ENCODE measurements at regions not wholly inside any gene's neighbourhood (a gene's known extent, or its start where the extent isn't known, plus 50 kb on each side); places are given as distances from the start of the nearest gene placed in this dataset.
A peak's percentile ranks its signal among the peaks of the same experiment; 100 is the strongest.

DNA sequence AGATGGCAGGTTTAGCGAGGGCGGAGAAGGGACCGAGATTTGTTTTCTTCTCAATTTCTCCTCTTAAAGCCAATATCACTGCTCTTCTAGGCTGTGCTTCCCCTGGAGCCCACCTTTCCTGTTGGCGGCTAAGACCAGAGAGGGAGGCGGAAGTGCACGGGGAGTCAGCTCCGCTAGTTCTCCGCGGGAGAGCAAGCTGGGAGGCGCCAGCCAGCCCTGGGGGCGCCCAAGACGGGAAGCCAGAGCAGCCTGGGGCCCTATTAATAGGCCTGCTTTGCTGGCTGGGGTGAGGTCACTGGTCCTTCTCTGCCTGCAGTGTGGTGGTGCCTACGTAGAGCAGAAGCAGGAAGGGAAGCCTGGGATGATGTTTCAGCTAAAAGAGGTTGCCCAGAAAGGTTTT, 61.6 kb downstream of the LSM5 start:
- H3K27me3 Mint-ChIP-seq, result peaks cover 57% of the 10 kb centered on the region
- no peak overlapping the region for H3K4me3 Mint-ChIP-seq
- no peaks in the 10 kb centered on the region for H3K4me1 Mint-ChIP-seq
- no peak overlapping the region for H3K27ac Mint-ChIP-seq
- H3K36me3 Mint-ChIP-seq (ENCODE audit: low read depth), result no peaks in the 10 kb centered on the region
- peaks cover 3% of the 10 kb centered on the region for H3K9me3 Mint-ChIP-seq
- no peak for ATAC-seq (replicated peaks)

DNA sequence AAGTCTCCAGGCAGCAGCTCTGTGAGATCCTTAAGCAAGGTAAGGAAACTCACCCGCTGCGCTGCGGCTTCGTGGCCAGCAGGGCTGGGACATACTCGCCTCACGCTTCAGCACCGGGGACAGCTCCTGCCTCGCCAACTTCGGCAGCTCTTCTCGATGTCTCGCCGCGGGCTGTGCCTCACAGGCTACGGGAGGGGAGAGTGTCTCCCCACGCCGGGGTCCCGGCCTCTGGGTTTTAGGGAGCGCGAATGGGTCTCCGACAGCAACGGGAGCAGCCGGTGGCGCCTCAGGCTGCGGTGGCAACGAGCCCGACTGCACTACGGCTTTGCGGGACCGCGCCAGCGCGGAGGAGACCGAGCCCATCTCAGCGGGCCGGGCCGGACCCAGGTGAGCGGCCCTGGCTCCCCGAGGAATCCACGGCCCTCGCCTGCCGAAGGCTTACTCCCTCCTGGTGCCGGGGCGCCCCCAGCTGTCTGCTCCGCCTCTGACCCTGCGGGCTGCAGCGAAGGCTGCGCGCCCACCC, 62.4 kb downstream of the LSM5 start:
- peak; percentile 51 for ATAC-seq (replicated peaks)
- peaks cover 54% of the 10 kb centered on the region for H3K27me3 Mint-ChIP-seq
- peaks cover 3% of the 10 kb centered on the region for H3K9me3 Mint-ChIP-seq
- no peak overlapping the region for H3K27ac Mint-ChIP-seq
- no peaks in the 10 kb centered on the region for H3K4me1 Mint-ChIP-seq
- no peaks in the 10 kb centered on the region for H3K36me3 Mint-ChIP-seq (ENCODE audit: low read depth)
- H3K4me3 Mint-ChIP-seq, result no peak overlapping the region

DNA sequence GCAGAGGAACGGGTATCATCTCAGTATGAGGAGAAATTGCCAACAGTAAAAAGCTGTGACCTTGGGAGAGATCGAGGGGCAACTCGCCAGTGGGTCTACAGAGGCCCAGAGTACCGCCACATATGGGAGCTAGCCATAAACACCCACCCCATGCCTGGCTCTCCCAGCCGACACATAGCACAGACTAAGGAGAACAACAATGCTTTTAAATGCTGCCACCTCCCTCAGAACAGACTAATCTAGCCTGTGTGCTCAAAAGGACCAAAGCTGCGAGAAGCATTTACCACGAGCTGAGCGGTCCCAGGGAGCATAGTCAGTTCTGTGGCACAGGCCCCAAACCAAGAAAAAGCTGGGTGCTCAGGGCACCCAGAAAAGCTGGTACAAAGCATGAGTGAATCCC, 73.3 kb downstream of the LSM5 start:
- ATAC-seq (replicated peaks), result no peak
- Mint-ChIP-seq H3K36me3 (ENCODE audit: low read depth) (no peaks in the 10 kb centered on the region), H3K4me1 (no peaks in the 10 kb centered on the region), H3K27ac (no peak overlapping the region), H3K4me3 (no peak overlapping the region), H3K9me3 (no peaks in the 10 kb centered on the region), H3K27me3 (peaks cover 12% of the 10 kb centered on the region)

DNA sequence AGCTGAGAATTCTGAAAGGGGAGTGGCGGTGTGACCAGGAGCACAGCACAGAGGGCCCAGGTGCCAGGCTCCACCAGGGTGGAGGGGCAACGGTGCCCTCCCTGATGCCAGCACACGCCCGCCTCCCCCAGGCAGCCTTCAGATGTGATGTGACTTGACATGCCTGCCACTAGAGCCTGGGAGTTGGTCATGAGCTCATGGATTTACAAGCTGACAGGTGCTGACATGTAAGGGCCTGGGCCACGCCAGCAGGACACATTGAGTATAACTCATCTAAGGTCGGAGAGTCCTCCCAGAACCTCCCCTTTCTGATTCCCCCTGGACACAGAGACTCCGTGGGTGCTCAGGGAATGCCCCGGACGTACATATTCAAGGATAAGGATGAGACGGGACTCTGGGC, 74.2 kb downstream of the LSM5 start:
- Mint-ChIP-seq H3K27me3 (peaks cover 12% of the 10 kb centered on the region), H3K4me3 (no peak overlapping the region), H3K9me3 (no peaks in the 10 kb centered on the region), H3K36me3 (ENCODE audit: low read depth) (no peaks in the 10 kb centered on the region), H3K27ac (no peak overlapping the region), H3K4me1 (no peaks in the 10 kb centered on the region)
- no peak for ATAC-seq (replicated peaks)

DNA sequence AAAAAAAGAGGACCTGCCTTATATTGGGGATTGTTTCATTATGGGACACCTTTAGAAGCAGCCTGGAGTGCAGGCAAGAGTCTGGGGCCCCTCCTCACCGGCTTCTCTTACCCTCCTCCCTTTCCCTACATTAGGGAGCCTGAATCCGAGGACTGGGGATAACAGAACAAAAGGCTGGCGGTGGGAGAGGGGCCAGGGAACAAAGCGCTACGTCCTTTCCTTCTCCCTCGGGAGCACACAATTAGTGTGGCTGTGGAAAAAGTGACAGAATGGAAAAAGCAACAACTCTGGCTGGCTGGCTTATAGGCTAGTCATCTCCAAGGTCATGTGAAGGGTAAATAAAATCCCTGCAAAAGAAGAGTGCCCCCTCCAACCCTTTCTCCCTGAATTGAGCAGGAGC, 74.7 kb downstream of the LSM5 start:
- Mint-ChIP-seq H3K9me3 (no peaks in the 10 kb centered on the region), H3K27ac (no peak overlapping the region), H3K36me3 (ENCODE audit: low read depth) (no peaks in the 10 kb centered on the region), H3K4me1 (no peaks in the 10 kb centered on the region), H3K27me3 (peaks cover 12% of the 10 kb centered on the region), H3K4me3 (no peak overlapping the region)
- ATAC-seq (replicated peaks), result no peak

DNA sequence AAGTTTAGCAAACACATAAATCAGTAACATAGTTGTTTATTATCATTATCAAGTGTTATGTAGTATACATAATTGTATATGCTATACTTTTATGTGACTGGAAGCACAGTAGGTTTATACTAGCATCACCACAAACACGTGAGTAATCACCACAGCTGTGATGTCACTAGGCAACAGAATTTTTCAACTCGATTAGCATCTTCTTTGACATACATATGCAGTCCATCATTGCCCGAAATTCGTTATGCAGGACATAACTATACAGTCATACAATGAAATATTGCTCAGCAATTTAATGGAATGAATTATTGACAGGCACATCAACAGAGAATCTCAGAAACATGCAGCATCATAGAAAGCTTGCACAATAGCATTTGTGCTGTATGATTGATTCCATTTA, 77.7 kb downstream of the LSM5 start:
- Mint-ChIP-seq H3K4me1 (no peaks in the 10 kb centered on the region), H3K4me3 (no peak overlapping the region), H3K27me3 (peaks cover 9% of the 10 kb centered on the region), H3K9me3 (no peaks in the 10 kb centered on the region), H3K27ac (no peak overlapping the region), H3K36me3 (ENCODE audit: low read depth) (no peaks in the 10 kb centered on the region)
- ATAC-seq (replicated peaks), result no peak

DNA sequence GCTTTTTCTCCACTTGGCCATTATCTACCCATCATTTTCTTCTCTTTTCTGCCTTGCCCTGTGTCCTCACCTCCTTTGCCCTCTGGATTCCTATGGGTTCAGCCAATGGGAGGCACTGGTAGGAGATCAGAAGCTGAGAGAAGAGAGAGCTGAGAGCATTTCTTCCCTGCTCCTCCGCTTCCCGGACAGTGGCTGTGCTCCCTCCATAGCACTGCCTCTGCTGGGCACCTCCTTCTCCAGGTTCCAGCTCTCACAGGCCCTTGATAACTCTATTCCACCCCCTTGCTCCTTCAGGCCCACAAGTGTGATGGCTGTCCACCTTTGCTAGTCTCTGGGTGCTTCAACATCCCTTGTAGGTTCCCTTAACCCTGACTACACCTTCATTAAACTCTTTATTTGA, 79.6 kb downstream of the LSM5 start:
- no peaks in the 10 kb centered on the region for H3K9me3 Mint-ChIP-seq
- H3K4me3 Mint-ChIP-seq, result no peak overlapping the region
- no peaks in the 10 kb centered on the region for H3K4me1 Mint-ChIP-seq
- no peaks in the 10 kb centered on the region for H3K36me3 Mint-ChIP-seq (ENCODE audit: low read depth)
- ATAC-seq (replicated peaks), result no peak
- H3K27ac Mint-ChIP-seq, result no peak overlapping the region
- peaks cover 13% of the 10 kb centered on the region for H3K27me3 Mint-ChIP-seq

DNA sequence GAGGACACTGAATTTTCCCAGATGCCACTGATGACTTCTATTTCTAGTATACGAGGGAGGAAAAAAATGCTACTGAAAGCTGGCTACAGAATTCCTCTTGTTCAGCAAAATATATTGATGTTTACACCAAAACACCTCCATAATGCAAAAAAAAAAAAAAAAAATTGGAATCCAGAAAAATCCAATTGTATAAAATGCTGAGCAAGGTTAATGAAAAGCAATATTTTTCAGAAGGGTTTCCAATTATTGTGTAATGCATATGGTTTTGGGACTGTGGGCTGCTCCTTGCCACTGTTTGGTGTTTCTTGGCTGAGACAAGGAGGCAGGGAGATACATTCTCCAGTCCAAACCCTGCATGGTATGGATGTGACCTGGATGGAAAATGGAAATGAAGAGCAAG, 83.8 kb downstream of the LSM5 start:
- no peak overlapping the region for H3K27ac Mint-ChIP-seq
- no peak for ATAC-seq (replicated peaks)
- no peaks in the 10 kb centered on the region for H3K36me3 Mint-ChIP-seq (ENCODE audit: low read depth)
- no peaks in the 10 kb centered on the region for H3K4me1 Mint-ChIP-seq
- no peak overlapping the region for H3K4me3 Mint-ChIP-seq
- peaks cover 13% of the 10 kb centered on the region for H3K27me3 Mint-ChIP-seq
- no peaks in the 10 kb centered on the region for H3K9me3 Mint-ChIP-seq

DNA sequence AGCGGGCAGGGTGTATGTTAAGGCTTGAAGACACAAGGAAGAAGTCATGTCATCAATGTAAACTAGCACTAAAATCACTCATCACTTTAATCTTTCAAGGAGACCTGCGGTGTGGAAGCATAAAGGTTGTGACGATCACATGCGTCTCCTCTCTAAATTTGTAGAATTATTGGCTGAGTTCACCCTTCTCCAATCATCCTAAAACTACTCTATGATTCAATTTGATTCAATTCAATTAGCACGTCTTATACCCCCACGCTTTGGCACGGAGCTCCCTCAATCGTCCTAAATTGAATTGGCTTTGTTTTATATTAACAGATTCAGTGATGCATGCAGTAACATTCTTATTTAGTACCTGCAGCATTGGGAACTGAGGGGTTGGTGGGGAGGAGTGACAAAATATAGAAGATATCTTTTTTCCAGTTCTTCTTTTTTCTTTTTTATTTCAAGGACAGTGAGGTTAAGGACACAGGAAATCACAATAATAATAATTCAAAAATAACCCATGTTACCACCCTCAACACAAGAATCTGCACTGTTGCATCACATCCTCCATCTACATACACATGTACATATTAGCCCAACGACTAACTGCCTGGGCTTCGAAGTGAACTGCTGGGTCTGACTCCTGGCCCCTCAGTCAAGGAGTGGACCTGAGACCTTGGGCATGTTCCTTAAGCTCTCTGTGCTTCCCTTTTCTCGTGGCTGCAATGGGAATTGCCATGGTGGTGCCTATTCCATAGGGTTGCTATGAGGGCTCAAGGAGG, 86.5 kb downstream of the LSM5 start:
- no peak overlapping the region for H3K4me3 Mint-ChIP-seq

DNA sequence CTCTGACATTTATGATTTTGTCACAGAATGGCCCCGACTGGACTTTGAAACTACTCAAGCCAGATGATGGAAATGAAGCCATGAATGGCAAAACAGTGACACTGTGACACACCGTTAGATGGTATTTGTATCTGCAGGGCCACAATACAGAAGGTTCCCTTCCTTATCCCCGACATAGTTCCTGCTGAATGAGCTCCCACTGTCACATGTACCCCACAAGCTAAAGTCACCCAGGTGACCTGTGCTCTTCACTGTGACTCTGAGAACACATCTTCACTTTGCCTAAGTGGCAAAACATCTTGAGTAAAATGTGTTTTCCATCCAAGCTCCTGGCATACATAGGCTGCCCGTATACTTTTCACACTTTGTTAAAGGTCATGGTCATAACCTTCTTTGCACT, 89.5 kb downstream of the LSM5 start:
- no peak overlapping the region for H3K4me3 Mint-ChIP-seq
- no peak for ATAC-seq (replicated peaks)
- H3K27me3 Mint-ChIP-seq, result peaks cover 13% of the 10 kb centered on the region
- H3K9me3 Mint-ChIP-seq, result no peaks in the 10 kb centered on the region
- no peak overlapping the region for H3K27ac Mint-ChIP-seq
- H3K4me1 Mint-ChIP-seq, result no peaks in the 10 kb centered on the region
- H3K36me3 Mint-ChIP-seq (ENCODE audit: low read depth), result no peaks in the 10 kb centered on the region

More for the DNA sequence above, 86.5 kb downstream of the LSM5 start:
- no peak overlapping the region for H3K27ac Mint-ChIP-seq
- H3K27me3 Mint-ChIP-seq, result peaks cover 19% of the 10 kb centered on the region
- ATAC-seq (replicated peaks), result no peak
- H3K4me1 Mint-ChIP-seq, result no peaks in the 10 kb centered on the region
- no peaks in the 10 kb centered on the region for H3K36me3 Mint-ChIP-seq (ENCODE audit: low read depth)
- no peaks in the 10 kb centered on the region for H3K9me3 Mint-ChIP-seq

DNA sequence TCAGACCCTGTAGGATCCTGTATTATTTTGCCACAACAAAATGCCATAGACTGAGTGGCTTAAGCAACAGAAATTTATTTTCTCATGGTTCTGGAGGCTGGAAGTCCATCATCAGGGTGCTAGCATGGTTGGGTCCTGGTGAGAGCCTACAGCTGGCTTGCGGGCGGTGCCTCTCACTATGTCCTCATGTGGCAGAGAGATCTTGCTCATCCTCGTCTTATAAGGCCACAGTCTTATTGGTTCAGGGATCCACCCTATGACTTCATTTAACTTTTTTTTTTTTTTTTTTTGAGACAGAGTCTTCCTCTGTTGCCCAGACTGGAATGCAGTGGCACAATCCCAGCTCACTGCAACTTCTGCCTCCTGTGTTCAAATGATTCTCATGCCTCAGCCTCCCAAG, 90.9 kb downstream of the LSM5 start:
- H3K27ac Mint-ChIP-seq, result no peak overlapping the region
- no peaks in the 10 kb centered on the region for H3K36me3 Mint-ChIP-seq (ENCODE audit: low read depth)
- ATAC-seq (replicated peaks), result no peak
- no peaks in the 10 kb centered on the region for H3K9me3 Mint-ChIP-seq
- no peak overlapping the region for H3K4me3 Mint-ChIP-seq
- no peaks in the 10 kb centered on the region for H3K4me1 Mint-ChIP-seq
- H3K27me3 Mint-ChIP-seq, result peaks cover 16% of the 10 kb centered on the region

DNA sequence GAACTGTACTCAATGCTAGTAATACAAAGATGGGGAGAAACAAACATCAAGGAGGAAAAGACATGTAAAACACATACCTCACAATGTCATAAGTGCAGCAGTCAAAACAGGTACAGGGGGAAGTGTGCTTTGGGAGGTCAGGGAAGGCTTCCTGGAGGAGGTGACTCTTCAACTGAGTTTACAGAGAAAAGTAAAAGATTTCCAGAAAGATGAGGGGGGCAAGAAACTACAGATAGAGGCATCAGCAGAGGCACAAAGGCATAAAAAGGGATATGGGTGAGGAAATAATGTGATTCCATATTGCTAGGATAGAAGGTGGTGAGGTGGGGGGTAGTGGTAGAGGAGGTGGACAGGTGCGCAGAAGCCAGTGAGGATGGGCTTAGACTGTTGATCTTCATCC, 95.0 kb downstream of the LSM5 start:
- Mint-ChIP-seq H3K27ac (no peak overlapping the region), H3K4me1 (no peaks in the 10 kb centered on the region), H3K4me3 (no peak overlapping the region), H3K36me3 (ENCODE audit: low read depth) (no peaks in the 10 kb centered on the region), H3K9me3 (no peaks in the 10 kb centered on the region), H3K27me3 (peaks cover 8% of the 10 kb centered on the region)
- ATAC-seq (replicated peaks), result no peak

DNA sequence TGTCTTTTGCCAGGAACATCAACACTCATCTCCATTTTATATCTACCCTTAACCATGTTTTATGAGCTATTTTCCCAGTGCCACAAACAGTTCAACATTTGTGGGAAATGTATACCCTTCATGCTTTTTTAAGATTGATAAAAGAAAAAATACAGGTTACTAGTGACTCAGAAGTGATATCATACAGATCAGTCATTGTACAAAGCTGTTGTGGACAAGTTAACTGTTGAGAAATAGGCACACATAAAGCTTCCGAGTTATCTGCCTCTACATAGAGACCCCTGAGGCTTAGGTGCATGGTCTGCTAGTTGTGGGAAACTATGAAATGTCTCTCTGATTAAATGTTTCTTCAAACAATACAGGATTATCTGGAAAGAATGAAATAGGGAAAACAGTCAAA, 96.3 kb downstream of the LSM5 start:
- no peak for ATAC-seq (replicated peaks)
- H3K4me1 Mint-ChIP-seq, result no peaks in the 10 kb centered on the region
- peaks cover 4% of the 10 kb centered on the region for H3K27me3 Mint-ChIP-seq
- H3K4me3 Mint-ChIP-seq, result no peak overlapping the region
- H3K27ac Mint-ChIP-seq, result no peak overlapping the region
- H3K36me3 Mint-ChIP-seq (ENCODE audit: low read depth), result no peaks in the 10 kb centered on the region
- no peaks in the 10 kb centered on the region for H3K9me3 Mint-ChIP-seq

DNA sequence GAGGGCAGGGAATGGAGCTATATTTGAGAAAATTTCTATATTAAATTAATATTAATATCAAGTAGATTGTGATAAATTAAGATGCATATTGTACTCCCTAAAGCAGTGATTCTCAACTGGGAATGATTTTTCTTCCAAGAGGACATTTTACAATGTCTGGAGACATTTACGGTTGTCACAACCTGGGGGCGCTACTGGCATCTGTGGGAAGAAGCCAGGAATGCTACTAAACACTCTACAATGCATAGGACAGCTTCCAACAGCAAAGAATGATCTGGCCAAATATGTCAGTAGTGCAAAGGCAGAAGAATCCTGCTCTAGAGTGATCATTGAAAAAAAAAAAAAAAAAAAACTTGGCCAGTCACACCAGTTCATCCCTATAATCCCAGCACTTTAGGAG, 100.0 kb downstream of the LSM5 start:
- no peaks in the 10 kb centered on the region for H3K36me3 Mint-ChIP-seq (ENCODE audit: low read depth)

DNA sequence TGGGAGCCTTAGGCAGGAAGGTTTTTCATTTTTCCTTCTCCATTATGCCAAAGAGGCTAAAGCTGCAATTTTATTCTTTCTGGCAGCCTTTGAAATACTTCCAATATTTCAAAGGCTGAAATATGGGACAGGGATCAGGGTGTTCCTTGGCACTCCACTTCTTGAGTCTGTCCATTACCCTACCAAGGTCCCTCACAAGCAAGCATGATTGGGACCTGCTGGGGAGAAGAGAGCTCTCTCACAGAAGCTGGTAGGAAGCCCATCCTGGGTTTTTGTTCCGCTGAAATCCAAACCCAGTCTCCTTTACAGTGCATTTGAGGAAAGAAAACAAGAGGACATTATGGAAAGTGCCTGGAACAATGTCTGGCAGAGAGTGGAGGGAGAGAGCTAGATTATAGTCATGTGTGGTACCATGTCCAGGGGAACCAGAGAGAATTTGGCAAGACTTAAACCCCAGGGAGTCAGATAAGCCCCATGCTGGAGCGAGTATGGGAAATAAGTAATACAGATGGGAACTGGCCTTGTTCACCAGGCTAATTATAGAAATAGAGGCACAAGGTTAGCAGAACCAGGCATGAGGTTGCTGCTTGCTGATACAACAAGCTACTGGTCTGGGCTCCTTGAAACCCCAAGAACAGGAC, 104.7 kb downstream of the LSM5 start:
- no peak overlapping the region for H3K27ac Mint-ChIP-seq
- ATAC-seq (replicated peaks), result no peak
- H3K36me3 Mint-ChIP-seq (ENCODE audit: low read depth), result no peaks in the 10 kb centered on the region
- peaks cover 9% of the 10 kb centered on the region for H3K9me3 Mint-ChIP-seq
- peaks cover 40% of the 10 kb centered on the region for H3K27me3 Mint-ChIP-seq
- no peak overlapping the region for H3K4me3 Mint-ChIP-seq
- no peaks in the 10 kb centered on the region for H3K4me1 Mint-ChIP-seq

More for the DNA sequence above, 100.0 kb downstream of the LSM5 start:
- no peak for ATAC-seq (replicated peaks)
- Mint-ChIP-seq H3K27ac (no peak overlapping the region), H3K27me3 (peaks cover 8% of the 10 kb centered on the region), H3K4me1 (no peaks in the 10 kb centered on the region), H3K4me3 (no peak overlapping the region), H3K9me3 (no peaks in the 10 kb centered on the region)
